ENCODE measurements at regions not wholly inside any gene's neighbourhood (a gene's known extent, or its start where the extent isn't known, plus 50 kb on each side); places are given as distances from the start of the nearest gene placed in this dataset.

- H3K9ac ChIP-seq = no peak overlapping the region
- Mint-ChIP-seq H3K27me3 (ENCODE audit: insufficient read depth, low read depth) (no peaks in the 10 kb centered on the region), H3K27ac (no peak overlapping the region), H3K4me3 (no peak overlapping the region), H3K9me3 (peaks cover 6% of the 10 kb centered on the region), H3K36me3 (no peaks in the 10 kb centered on the region), H3K4me1 (no peaks in the 10 kb centered on the region)
- no peak overlapping the region for H2AFZ ChIP-seq (replicated peaks)
- no peak overlapping the region for H3K4me3 ChIP-seq
- no peaks in the 10 kb centered on the region for H3K79me2 ChIP-seq (ENCODE audit: low read depth)
- no peak overlapping the region for H3K4me2 ChIP-seq
- no peak overlapping the region for H3K27ac ChIP-seq
- no peaks in the 10 kb centered on the region for H3F3A ChIP-seq (ENCODE audit: low read depth)
- DNase-seq (ENCODE audit: low spot score) = no peak
- H3K36me3 ChIP-seq = no peaks in the 10 kb centered on the region
- TF ChIP-seq CTCF (IDR thresholded peaks at IDR 0.05) (no peak), EZH2phosphoT487 (IDR thresholded peaks at IDR 0.05) (no peak), EZH2 (IDR thresholded peaks at IDR 0.05) (no peak)
- no peaks in the 10 kb centered on the region for H4K20me1 ChIP-seq (ENCODE audit: low read depth)
- no peaks in the 10 kb centered on the region for H3K27me3 ChIP-seq
- no peaks in the 10 kb centered on the region for H3K9me3 ChIP-seq (ENCODE audit: low read depth)
- H3K4me1 ChIP-seq = no peaks in the 10 kb centered on the region
Observed at GRCh38 chr5:52173133-52173532, 614.6 kb upstream of the ITGA1 start.

- Histone ChIP-seq H3K36me3 (no peaks in the 10 kb centered on the region), H3K79me2 (ENCODE audit: low read depth) (no peaks in the 10 kb centered on the region), H3K4me1 (no peaks in the 10 kb centered on the region), H3F3A (ENCODE audit: low read depth) (no peaks in the 10 kb centered on the region), H3K9me3 (ENCODE audit: low read depth) (no peaks in the 10 kb centered on the region), H3K27ac (no peak overlapping the region), H3K4me2 (no peak overlapping the region), H3K4me3 (no peak overlapping the region), H4K20me1 (ENCODE audit: low read depth) (no peaks in the 10 kb centered on the region), H3K27me3 (no peaks in the 10 kb centered on the region), H2AFZ (replicated peaks) (no peak overlapping the region), H3K9ac (no peak overlapping the region)
- Mint-ChIP-seq H3K4me3 (no peak overlapping the region), H3K4me1 (no peaks in the 10 kb centered on the region), H3K27me3 (ENCODE audit: insufficient read depth, low read depth) (no peaks in the 10 kb centered on the region), H3K9me3 (no peaks in the 10 kb centered on the region), H3K27ac (no peak overlapping the region), H3K36me3 (no peaks in the 10 kb centered on the region)
- TF ChIP-seq CTCF (IDR thresholded peaks at IDR 0.05) (no peak), EZH2 (IDR thresholded peaks at IDR 0.05) (no peak), EZH2phosphoT487 (IDR thresholded peaks at IDR 0.05) (no peak)
- no peak for DNase-seq (ENCODE audit: low spot score)
Observed at GRCh38 chr5:52177193-52177592, 610.5 kb upstream of the ITGA1 start.

- H3K79me2 ChIP-seq (ENCODE audit: low read depth) = no peaks in the 10 kb centered on the region
- H3K27me3 ChIP-seq = no peaks in the 10 kb centered on the region
- no peak for DNase-seq (ENCODE audit: low spot score)
- H3K9ac ChIP-seq = no peak overlapping the region
- no peaks in the 10 kb centered on the region for H3K27me3 Mint-ChIP-seq (ENCODE audit: insufficient read depth, low read depth)
- H3K9me3 ChIP-seq (ENCODE audit: low read depth) = no peaks in the 10 kb centered on the region
- no peak overlapping the region for H2AFZ ChIP-seq (replicated peaks)
- H3K4me2 ChIP-seq = no peak overlapping the region
- no peaks in the 10 kb centered on the region for H3K36me3 Mint-ChIP-seq
- no peaks in the 10 kb centered on the region for H3K9me3 Mint-ChIP-seq
- no peak overlapping the region for H3K27ac ChIP-seq
- no peak overlapping the region for H3K4me3 Mint-ChIP-seq
- H3K36me3 ChIP-seq = no peaks in the 10 kb centered on the region
- no peak overlapping the region for H3K4me3 ChIP-seq
- H4K20me1 ChIP-seq (ENCODE audit: low read depth) = no peaks in the 10 kb centered on the region
- H3K4me1 Mint-ChIP-seq = no peaks in the 10 kb centered on the region
- no peaks in the 10 kb centered on the region for H3F3A ChIP-seq (ENCODE audit: low read depth)
- H3K4me1 ChIP-seq = no peaks in the 10 kb centered on the region
- no peak for TF ChIP-seq CTCF (IDR thresholded peaks at IDR 0.05)
- TF ChIP-seq EZH2 (IDR thresholded peaks at IDR 0.05) = no peak
- TF ChIP-seq EZH2phosphoT487 (IDR thresholded peaks at IDR 0.05) = no peak
- no peak overlapping the region for H3K27ac Mint-ChIP-seq
Observed at GRCh38 chr5:52181403-52181802, 606.3 kb upstream of the ITGA1 start.

- H3K36me3 ChIP-seq = no peaks in the 10 kb centered on the region
- no peaks in the 10 kb centered on the region for H3K4me1 ChIP-seq
- Mint-ChIP-seq H3K27ac (no peak overlapping the region), H3K4me1 (no peaks in the 10 kb centered on the region), H3K36me3 (no peaks in the 10 kb centered on the region), H3K27me3 (ENCODE audit: insufficient read depth, low read depth) (no peaks in the 10 kb centered on the region), H3K4me3 (no peak overlapping the region), H3K9me3 (peaks cover 2% of the 10 kb centered on the region)
- no peak overlapping the region for H3K9ac ChIP-seq
- H3K27ac ChIP-seq = no peak overlapping the region
- H3K27me3 ChIP-seq = no peaks in the 10 kb centered on the region
- no peak for TF ChIP-seq CTCF (IDR thresholded peaks at IDR 0.05)
- TF ChIP-seq EZH2 (IDR thresholded peaks at IDR 0.05) = no peak
- no peak for TF ChIP-seq EZH2phosphoT487 (IDR thresholded peaks at IDR 0.05)
- no peaks in the 10 kb centered on the region for H3F3A ChIP-seq (ENCODE audit: low read depth)
- no peak overlapping the region for H2AFZ ChIP-seq (replicated peaks)
- no peaks in the 10 kb centered on the region for H3K9me3 ChIP-seq (ENCODE audit: low read depth)
- DNase-seq (ENCODE audit: low spot score) = no peak
- no peaks in the 10 kb centered on the region for H3K79me2 ChIP-seq (ENCODE audit: low read depth)
- no peaks in the 10 kb centered on the region for H4K20me1 ChIP-seq (ENCODE audit: low read depth)
- H3K4me2 ChIP-seq = no peak overlapping the region
- H3K4me3 ChIP-seq = no peak overlapping the region
Observed at GRCh38 chr5:52190737-52191136, 597.0 kb upstream of the ITGA1 start.
